ENCODE measurements at regions not wholly inside any gene's neighbourhood (a gene's known extent, or its start where the extent isn't known, plus 50 kb on each side); places are given as distances from the start of the nearest gene placed in this dataset.

- intact Hi-C loops (cut with DNase I): no loop called here
- no peak for TF ChIP-seq CTCF (IDR thresholded peaks at IDR 0.05)
- DNase-seq: no peak
Observed at GRCh38 chr4:146098397-146098796, 77.1 kb upstream of the LSM6 start.

GRCh38 chr4:146096371-146096770, 79.1 kb upstream of the LSM6 start:
- Histone ChIP-seq H3K4me3 (no peak overlapping the region), H3K27me3 (no peaks in the 10 kb centered on the region), H3K9ac (ENCODE audit: low read depth in 2 of 2, low read length in 2 of 2) (no peak overlapping the region), H3K4me1 (no peaks in the 10 kb centered on the region), H3K9me3 (no peaks in the 10 kb centered on the region), H3K27ac (no peak overlapping the region), H3K36me3 (no peaks in the 10 kb centered on the region)
- no peak for TF ChIP-seq CTCF (IDR thresholded peaks at IDR 0.05)
- intact Hi-C loops (cut with DNase I): no loop called here
- DNase-seq: no peak

More at GRCh38 chr4:146098397-146098796, 77.1 kb upstream of the LSM6 start:
- Histone ChIP-seq H3K4me1 (no peaks in the 10 kb centered on the region), H3K4me3 (no peak overlapping the region), H3K36me3 (no peaks in the 10 kb centered on the region), H3K27me3 (no peaks in the 10 kb centered on the region), H3K27ac (no peak overlapping the region), H3K9me3 (no peaks in the 10 kb centered on the region), H3K9ac (ENCODE audit: low read depth in 2 of 2, low read length in 2 of 2) (no peak overlapping the region)

- Histone ChIP-seq H3K36me3 (no peaks in the 10 kb centered on the region), H3K9ac (ENCODE audit: low read depth in 2 of 2, low read length in 2 of 2) (no peak overlapping the region), H3K27ac (no peak overlapping the region), H3K4me3 (no peak overlapping the region), H3K27me3 (no peaks in the 10 kb centered on the region), H3K9me3 (no peaks in the 10 kb centered on the region), H3K4me1 (no peaks in the 10 kb centered on the region)
- TF ChIP-seq CTCF (IDR thresholded peaks at IDR 0.05): no peak
- DNase-seq: peak; percentile 23
- intact Hi-C loops (cut with DNase I): no loop called here
Observed at GRCh38 chr4:146095860-146096259, 79.7 kb upstream of the LSM6 start.

- H3K4me3 ChIP-seq: no peak overlapping the region
- no peaks in the 10 kb centered on the region for H3K4me1 ChIP-seq
- intact Hi-C loops (cut with DNase I): no loop called here
- no peak overlapping the region for H3K9ac ChIP-seq (ENCODE audit: low read depth in 2 of 2, low read length in 2 of 2)
- no peaks in the 10 kb centered on the region for H3K36me3 ChIP-seq
- peak; percentile 46 for TF ChIP-seq CTCF (IDR thresholded peaks at IDR 0.05)
- no peaks in the 10 kb centered on the region for H3K9me3 ChIP-seq
- no peak overlapping the region for H3K27ac ChIP-seq
- peak; percentile 73 for DNase-seq
- no peaks in the 10 kb centered on the region for H3K27me3 ChIP-seq
Observed at GRCh38 chr4:146095091-146095690, 80.3 kb upstream of the LSM6 start.

- Histone ChIP-seq H3K36me3 (no peaks in the 10 kb centered on the region), H3K9ac (ENCODE audit: low read depth in 2 of 2, low read length in 2 of 2) (no peak overlapping the region), H3K27me3 (no peaks in the 10 kb centered on the region), H3K27ac (no peak overlapping the region), H3K4me1 (no peaks in the 10 kb centered on the region), H3K4me3 (no peak overlapping the region), H3K9me3 (no peaks in the 10 kb centered on the region)
- no peak for TF ChIP-seq CTCF (IDR thresholded peaks at IDR 0.05)
- intact Hi-C loops (cut with DNase I): no loop called here
- no peak for DNase-seq
Observed at GRCh38 chr4:146088690-146089089, 86.8 kb upstream of the LSM6 start.
